H9 (cell line): ENCODE measurements at regions not wholly inside any gene's neighbourhood (a gene's known extent, or its start where the extent isn't known, plus 50 kb on each side); places are given as distances from the start of the nearest gene placed in this dataset.

Experiments
- DNase-seq: peaks from one replicate; pipeline ENCODE4 v3.0.0-alpha.2; 2017
- H2AFZ ChIP-seq: one replicate; pipeline ENCODE4 v1.6.1; 2013; ENCODE audit warnings: mild to moderate bottlenecking, low read length, control low read depth, moderate library complexity
- H2AK5ac ChIP-seq: 2 replicates; pipeline ENCODE4 v1.6.1; 2013; ENCODE audit warnings: low read length, control low read depth, mixed read lengths; ENCODE audit not compliant: insufficient read length
- H2BK120ac ChIP-seq: one replicate; pipeline ENCODE4 v1.6.1; 2013; ENCODE audit warnings: low read depth, mild to moderate bottlenecking, low read length, control low read depth, inconsistent platforms; ENCODE audit not compliant: poor library complexity, severe bottlenecking
- H2BK12ac ChIP-seq: 2 replicates; pipeline ENCODE4 v1.6.1; 2013; ENCODE audit warnings: low read length, control low read depth, mixed read lengths, low read depth; ENCODE audit not compliant: insufficient read length
- H2BK15ac ChIP-seq: 2 replicates; pipeline ENCODE4 v1.6.1; 2013; ENCODE audit warnings: low read depth, low read length, control low read depth
- H2BK20ac ChIP-seq: one replicate; pipeline ENCODE4 v1.6.1; 2013; ENCODE audit warnings: low read depth, mild to moderate bottlenecking, low read length, control low read depth, inconsistent platforms; ENCODE audit not compliant: poor library complexity, severe bottlenecking
- H2BK5ac ChIP-seq: 2 replicates; pipeline ENCODE4 v1.6.1; 2013; ENCODE audit warnings: low read length, control low read depth, mixed read lengths; ENCODE audit not compliant: insufficient read length
- H3K14ac ChIP-seq: 2 replicates; pipeline ENCODE4 v1.6.1; 2013; ENCODE audit warnings: low read length, control low read depth; ENCODE audit not compliant: insufficient read depth
- H3K18ac ChIP-seq: 2 replicates; pipeline ENCODE4 v1.6.1; 2013; ENCODE audit warnings: low read depth, mild to moderate bottlenecking, mixed read lengths, low read length, control low read depth; ENCODE audit not compliant: insufficient read length
- H3K23ac ChIP-seq: 2 replicates; pipeline ENCODE4 v1.6.1; 2013; ENCODE audit warnings: low read length, control low read depth, mixed read lengths, low read depth; ENCODE audit not compliant: insufficient read length
- H3K23me2 ChIP-seq: 2 replicates; pipeline ENCODE4 v1.6.1; 2013; ENCODE audit warnings: low read depth, mild to moderate bottlenecking, mixed read lengths, low read length, control low read depth; ENCODE audit not compliant: insufficient read length, poor library complexity, severe bottlenecking
- H3K27ac ChIP-seq: 2 replicates; pipeline ENCODE4 v1.5.1; 2013; ENCODE audit warnings: low read length, control low read depth, mixed read lengths, low read depth; ENCODE audit not compliant: insufficient read length
- H3K27me3 ChIP-seq: 2 replicates; pipeline ENCODE4 v1.6.1; 2013; ENCODE audit warnings: low read length, control low read depth, inconsistent platforms; ENCODE audit not compliant: insufficient read depth
- H3K4ac ChIP-seq: 2 replicates; pipeline ENCODE4 v1.6.1; 2013; ENCODE audit warnings: low read depth, mild to moderate bottlenecking, control low read depth, inconsistent platforms, low read length, moderate library complexity
- H3K4me1 ChIP-seq: 2 replicates; pipeline ENCODE4 v1.6.1; 2013; ENCODE audit warnings: low read length, control low read depth, inconsistent platforms; ENCODE audit not compliant: insufficient read depth
- H3K4me2 ChIP-seq: 2 replicates; pipeline ENCODE4 v1.6.1; 2013; ENCODE audit warnings: low read length, control low read depth, mixed read lengths; ENCODE audit not compliant: insufficient read length, insufficient read depth
- H3K56ac ChIP-seq: 2 replicates; pipeline ENCODE4 v1.6.1; 2013; ENCODE audit warnings: low read depth, mild to moderate bottlenecking, mixed read lengths, low read length, control low read depth; ENCODE audit not compliant: insufficient read length
- H3K79me1 ChIP-seq: 2 replicates; pipeline ENCODE4 v1.6.1; 2013; ENCODE audit warnings: low read depth, mild to moderate bottlenecking, moderate library complexity, low read length, control low read depth, inconsistent platforms; ENCODE audit not compliant: insufficient read depth, poor library complexity, severe bottlenecking
- H3K79me2 ChIP-seq: 2 replicates; pipeline ENCODE4 v1.6.1; 2013; ENCODE audit warnings: low read length, control low read depth, inconsistent platforms; ENCODE audit not compliant: insufficient read depth
- H3K9ac ChIP-seq: 2 replicates; pipeline ENCODE4 v1.6.1; 2013; ENCODE audit warnings: low read length, control low read depth, mixed read lengths; ENCODE audit not compliant: insufficient read length; ENCODE audit errors: extremely low read depth
- H3K9me3 ChIP-seq: one replicate; pipeline ENCODE4 v1.6.1; 2013; ENCODE audit warnings: low read depth, low read length, inconsistent platforms; ENCODE audit not compliant: control insufficient read depth
- H3T11ph ChIP-seq: one replicate; pipeline ENCODE4 v1.6.1; 2013; ENCODE audit warnings: mild to moderate bottlenecking, low read length, control low read depth, inconsistent platforms
- H4K20me1 ChIP-seq: one replicate; pipeline ENCODE4 v1.6.1; 2013; ENCODE audit not compliant: control insufficient read depth, insufficient read length, insufficient read depth
- H4K5ac ChIP-seq: 2 replicates; pipeline ENCODE4 v1.6.1; 2013; ENCODE audit warnings: low read depth, mild to moderate bottlenecking, mixed read lengths, low read length, control low read depth; ENCODE audit not compliant: insufficient read length
- H4K8ac ChIP-seq: replicated peaks from 2 replicates; pipeline ENCODE4 v1.6.1; 2013; ENCODE audit warnings: low read length, control low read depth, mixed read lengths, low read depth; ENCODE audit not compliant: insufficient read length
- H4K91ac ChIP-seq: 2 replicates; pipeline ENCODE4 v1.6.1; 2013; ENCODE audit warnings: low read depth, mild to moderate bottlenecking, moderate library complexity, mixed read lengths, low read length, control low read depth; ENCODE audit not compliant: insufficient read length
- H3K27ac Mint-ChIP-seq, 3 experiments: 2 replicates in 2 of 3; 3 replicates in 1 of 3; pipeline ENCODE4 v1.8.0; 2020 to 2021; ENCODE audit warnings: mixed read lengths in 3 of 3, mild to moderate bottlenecking in 1 of 3, moderate library complexity in 1 of 3
- H3K27me3 Mint-ChIP-seq: 2 replicates; pipeline ENCODE4 v1.8.0; 2021; ENCODE audit warnings: low read depth, mild to moderate bottlenecking, moderate library complexity, mixed read lengths
- H3K36me3 Mint-ChIP-seq, 3 experiments: 2 replicates in 2 of 3; 3 replicates in 1 of 3; pipeline ENCODE4 v1.8.0; 2020 to 2021; ENCODE audit warnings: low read depth in 3 of 3, mixed read lengths in 3 of 3; ENCODE audit not compliant: insufficient read depth in 1 of 3
- H3K4me1 Mint-ChIP-seq, 2 experiments: 2 replicates each; pipeline ENCODE4 v1.8.0; 2020; ENCODE audit warnings: mixed read lengths in 2 of 2
- H3K4me3 Mint-ChIP-seq, 2 experiments: 2 replicates in 1 of 2; 3 replicates in 1 of 2; pipeline ENCODE4 v1.8.0; 2020 to 2021; ENCODE audit warnings: mild to moderate bottlenecking in 2 of 2, mixed read lengths in 2 of 2, moderate library complexity in 1 of 2
- H3K9me3 Mint-ChIP-seq, 2 experiments: 2 replicates in 1 of 2; 3 replicates in 1 of 2; pipeline ENCODE4 v1.8.0; 2020; ENCODE audit warnings: mild to moderate bottlenecking in 2 of 2, mixed read lengths in 2 of 2, moderate library complexity in 1 of 2
- CTCF ChIP-seq: fragments of 200-600 bp; sonication (generic); conservative IDR thresholded peaks from 3 replicates; pipeline ENCODE4 v1.8.0; 2021; ENCODE audit warnings: antibody characterized with exemption, mild to moderate bottlenecking
- WGBS: extraction: QIAGEN DNeasy Blood & Tissue Kit; methylation state at CpG from one replicate; pipeline ENCODE4 v1.1.7; 2013; ENCODE audit warnings: missing lambda C conversion rate, low lambda C conversion rate, mixed read lengths; ENCODE audit not compliant: insufficient read length; ENCODE audit errors: extremely low coverage; 5-methylcytosine and 5-hydroxymethylcytosine counted together

DNA sequence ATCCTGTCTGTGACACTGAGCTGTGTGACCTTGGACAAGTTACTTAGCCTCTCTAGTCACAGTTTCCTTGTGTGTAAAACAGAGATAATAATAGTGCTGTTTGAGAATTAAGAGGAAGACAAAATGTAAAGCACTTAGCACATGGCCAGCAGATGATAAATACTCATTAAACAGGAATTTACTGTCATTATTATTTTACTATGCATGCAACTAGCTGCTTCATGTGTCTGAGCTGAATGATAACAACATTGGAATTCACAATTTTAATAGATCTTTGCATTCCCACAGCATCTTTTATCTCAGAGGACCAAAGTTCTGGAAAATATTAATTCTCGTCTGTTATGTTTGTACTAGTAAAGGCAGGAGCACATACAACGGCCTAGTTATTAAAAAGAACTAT lies 79.2 kb upstream of the TET2 start:
- Histone ChIP-seq H3K4me1 (no peaks in the 10 kb centered on the region), H3K18ac (no peak overlapping the region), H3K56ac (no peak overlapping the region), H2BK120ac (no peak overlapping the region), H3T11ph (no peak overlapping the region), H2AFZ (no peak overlapping the region), H3K27me3 (no peaks in the 10 kb centered on the region), H2BK15ac (no peak overlapping the region), H2BK5ac (no peak overlapping the region), H4K8ac (no peak overlapping the region), H3K14ac (no peak overlapping the region), H4K5ac (no peak overlapping the region), H3K27ac (no peak overlapping the region), H3K9me3 (no peaks in the 10 kb centered on the region), H3K9ac (no peak overlapping the region), H4K91ac (no peak overlapping the region), H2BK12ac (no peak overlapping the region), H2AK5ac (no peak overlapping the region), H3K79me1 (no peaks in the 10 kb centered on the region), H3K4me2 (no peak overlapping the region), H2BK20ac (no peak overlapping the region), H3K79me2 (no peaks in the 10 kb centered on the region), H3K4ac (no peak overlapping the region), H3K23me2 (no peaks in the 10 kb centered on the region), H4K20me1 (no peaks in the 10 kb centered on the region), H3K23ac (no peak overlapping the region)
- H3K4me3 Mint-ChIP-seq = no peak overlapping the region
- DNase-seq = no peak
- H3K4me1 Mint-ChIP-seq = no peaks in the 10 kb centered on the region
- no peaks in the 10 kb centered on the region for H3K36me3 Mint-ChIP-seq
- TF ChIP-seq CTCF = no peak
- no peak overlapping the region for H3K27ac Mint-ChIP-seq
- H3K9me3 Mint-ChIP-seq = no peaks in the 10 kb centered on the region
- no CpG with 5 or more reads among the region's 2 CpGs for WGBS
- peaks cover 3% of the 10 kb centered on the region; the same call in 1 of the 2 replicates for H3K27me3 Mint-ChIP-seq
